ENCODE measurements at regions not wholly inside any gene's neighbourhood (a gene's known extent, or its start where the extent isn't known, plus 50 kb on each side); places are given as distances from the start of the nearest gene placed in this dataset.

- Histone ChIP-seq H3K4me1 (no peaks in the 10 kb centered on the region), H3K9me3 (no peaks in the 10 kb centered on the region), H3K27me3 (no peaks in the 10 kb centered on the region), H3K4me3 (ENCODE audit: low read depth, low read length) (no peak overlapping the region), H3K36me3 (no peaks in the 10 kb centered on the region)
- DNase-seq, result no peak
- TF ChIP-seq CTCF (IDR thresholded peaks at IDR 0.05; ENCODE audit: low read depth, low read length), result no peak
These were observed 355.8 kb upstream of the BOD1L1 start for GRCh38 chr4:13983189-13983790.

GRCh38 chr4:13984991-13985800, 357.7 kb upstream of the BOD1L1 start:
- H3K36me3 ChIP-seq, result no peaks in the 10 kb centered on the region
- DNase-seq, result no peak
- H3K4me1 ChIP-seq, result no peaks in the 10 kb centered on the region
- no peak overlapping the region for H3K4me3 ChIP-seq (ENCODE audit: low read depth, low read length)
- no peaks in the 10 kb centered on the region for H3K27me3 ChIP-seq
- H3K9me3 ChIP-seq, result no peaks in the 10 kb centered on the region
- TF ChIP-seq CTCF (IDR thresholded peaks at IDR 0.05; ENCODE audit: low read depth, low read length), result no peak

GRCh38 chr4:13985837-13986236, 358.3 kb upstream of the BOD1L1 start:
- Histone ChIP-seq H3K4me3 (ENCODE audit: low read depth, low read length) (no peak overlapping the region), H3K4me1 (no peaks in the 10 kb centered on the region), H3K27me3 (no peaks in the 10 kb centered on the region), H3K9me3 (no peaks in the 10 kb centered on the region), H3K36me3 (no peaks in the 10 kb centered on the region)
- no peak for DNase-seq
- TF ChIP-seq CTCF (IDR thresholded peaks at IDR 0.05; ENCODE audit: low read depth, low read length), result no peak

GRCh38 chr4:13986548-13986947, 359.0 kb upstream of the BOD1L1 start:
- H3K9me3 ChIP-seq, result no peaks in the 10 kb centered on the region
- no peaks in the 10 kb centered on the region for H3K4me1 ChIP-seq
- H3K4me3 ChIP-seq (ENCODE audit: low read depth, low read length), result no peak overlapping the region
- H3K36me3 ChIP-seq, result no peaks in the 10 kb centered on the region
- no peak for DNase-seq
- no peak for TF ChIP-seq CTCF (IDR thresholded peaks at IDR 0.05; ENCODE audit: low read depth, low read length)
- no peaks in the 10 kb centered on the region for H3K27me3 ChIP-seq

GRCh38 chr4:13988353-13989305, 361.1 kb upstream of the BOD1L1 start:
- H3K4me3 ChIP-seq (ENCODE audit: low read depth, low read length), result no peak overlapping the region
- TF ChIP-seq CTCF (IDR thresholded peaks at IDR 0.05; ENCODE audit: low read depth, low read length), result no peak
- DNase-seq, result no peak

More at GRCh38 chr4:13988353-13989305, 361.1 kb upstream of the BOD1L1 start:
- Histone ChIP-seq H3K27me3 (no peaks in the 10 kb centered on the region), H3K36me3 (no peaks in the 10 kb centered on the region), H3K9me3 (no peaks in the 10 kb centered on the region), H3K4me1 (no peaks in the 10 kb centered on the region)

Measured in BE2C (cell line).